Mesendoderm (in vitro differentiated cells): ENCODE measurements at regions not wholly inside any gene's neighbourhood (a gene's known extent, or its start where the extent isn't known, plus 50 kb on each side); places are given as distances from the start of the nearest gene placed in this dataset.

Source experiments
- DNase-seq: peaks from one replicate; pipeline ENCODE4 v3.0.0; 2013
- H2AK5ac ChIP-seq: 2 replicates; pipeline ENCODE4 v1.6.1; 2013; ENCODE audit warnings: low read length, inconsistent platforms
- H2BK120ac ChIP-seq: 2 replicates; pipeline ENCODE4 v1.6.1; 2013; ENCODE audit warnings: low read depth, mild to moderate bottlenecking, low read length, moderate library complexity, mixed read lengths
- H2BK15ac ChIP-seq: replicated peaks from 2 replicates; pipeline ENCODE4 v1.6.1; 2013; ENCODE audit warnings: low read depth, mild to moderate bottlenecking, moderate library complexity
- H2BK5ac ChIP-seq: 2 replicates; pipeline ENCODE4 v1.6.1; 2013; ENCODE audit warnings: low read length, inconsistent platforms
- H3K18ac ChIP-seq: 2 replicates; pipeline ENCODE4 v1.6.1; 2013; ENCODE audit warnings: mild to moderate bottlenecking, low read length, mixed read lengths
- H3K23ac ChIP-seq: one replicate; pipeline ENCODE4 v1.6.1; 2013; ENCODE audit warnings: low read length
- H3K27ac ChIP-seq: 2 replicates; pipeline ENCODE4 v1.5.1; 2013; ENCODE audit warnings: low read depth, mild to moderate bottlenecking, inconsistent platforms, low read length, moderate library complexity
- H3K27me3 ChIP-seq: 2 replicates; pipeline ENCODE4 v1.6.1; 2013; ENCODE audit warnings: low read length, control low read depth, mild to moderate bottlenecking, inconsistent platforms; ENCODE audit not compliant: insufficient read depth, poor library complexity
- H3K36me3 ChIP-seq: 2 replicates; pipeline ENCODE4 v1.6.1; 2013; ENCODE audit warnings: low read length, inconsistent platforms; ENCODE audit not compliant: control insufficient read depth, insufficient read depth
- H3K4ac ChIP-seq: one replicate; pipeline ENCODE4 v1.6.1; 2013; ENCODE audit warnings: low read depth, mild to moderate bottlenecking, low read length, moderate library complexity
- H3K4me1 ChIP-seq: 2 replicates; pipeline ENCODE4 v1.6.1; 2013; ENCODE audit warnings: low read depth, low read length, inconsistent platforms; ENCODE audit not compliant: control insufficient read depth
- H3K4me2 ChIP-seq: 2 replicates; pipeline ENCODE4 v1.6.1; 2013; ENCODE audit warnings: low read length
- H3K4me3 ChIP-seq: 2 replicates; pipeline ENCODE4 v1.5.1; 2013; ENCODE audit warnings: mild to moderate bottlenecking, low read length
- H3K56ac ChIP-seq: one replicate; pipeline ENCODE4 v1.6.1; 2013; ENCODE audit warnings: low read length
- H3K79me1 ChIP-seq: 2 replicates; pipeline ENCODE4 v1.6.1; 2013; ENCODE audit warnings: low read length, inconsistent platforms
- H3K79me2 ChIP-seq: 2 replicates; pipeline ENCODE4 v1.6.1; 2013; ENCODE audit warnings: mild to moderate bottlenecking, low read length; ENCODE audit not compliant: control insufficient read depth, insufficient read depth
- H3K9ac ChIP-seq: 2 replicates; pipeline ENCODE4 v1.6.1; 2013; ENCODE audit warnings: low read length, inconsistent platforms
- H4K5ac ChIP-seq: one replicate; pipeline ENCODE4 v1.6.1; 2013; ENCODE audit warnings: low read length
- H4K8ac ChIP-seq: one replicate; pipeline ENCODE4 v1.6.1; 2013; ENCODE audit warnings: low read depth, mild to moderate bottlenecking, control low read depth, low read length, moderate library complexity
- WGBS: extraction: QIAGEN DNeasy Blood & Tissue Kit; methylation state at CpG from one replicate; pipeline ENCODE4 v1.1.7; 2013; ENCODE audit warnings: low lambda C conversion rate, missing lambda C conversion rate; ENCODE audit not compliant: insufficient coverage; ENCODE audit errors: extremely low coverage; 5-methylcytosine and 5-hydroxymethylcytosine counted together

GRCh38 chr1:30509670-30510069, 213.7 kb downstream of the MATN1 start:
- no peak overlapping the region for H3K4ac ChIP-seq
- H2BK5ac ChIP-seq = no peak overlapping the region
- H3K79me2 ChIP-seq = no peaks in the 10 kb centered on the region
- no peak overlapping the region for H3K18ac ChIP-seq
- no peak overlapping the region for H3K4me3 ChIP-seq
- no peak overlapping the region for H4K5ac ChIP-seq
- no peak overlapping the region for H3K56ac ChIP-seq
- H3K4me2 ChIP-seq = no peak overlapping the region
- H3K4me1 ChIP-seq = peaks cover 3% of the 10 kb centered on the region
- no peak overlapping the region for H3K27ac ChIP-seq
- no peaks in the 10 kb centered on the region for H3K27me3 ChIP-seq
- H3K36me3 ChIP-seq = no peaks in the 10 kb centered on the region
- no peak overlapping the region for H3K23ac ChIP-seq
- H2AK5ac ChIP-seq = no peak overlapping the region
- no peak overlapping the region for H4K8ac ChIP-seq
- no peak overlapping the region for H3K9ac ChIP-seq
- no peaks in the 10 kb centered on the region for H3K79me1 ChIP-seq
- no peak overlapping the region for H2BK15ac ChIP-seq
- no peak overlapping the region for H2BK120ac ChIP-seq
- WGBS = no CpG with 5 or more reads among the region's 1 CpG
- DNase-seq = no peak

- H3K36me3 ChIP-seq = no peaks in the 10 kb centered on the region
- no peak overlapping the region for H3K27ac ChIP-seq
- H3K18ac ChIP-seq = no peak overlapping the region
- no peak overlapping the region for H3K4me3 ChIP-seq
- peaks cover 3% of the 10 kb centered on the region for H3K4me1 ChIP-seq
- H3K79me1 ChIP-seq = no peaks in the 10 kb centered on the region
- no peaks in the 10 kb centered on the region for H3K79me2 ChIP-seq
- no CpG with 5 or more reads among the region's 12 CpGs for WGBS
- H2BK15ac ChIP-seq = no peak overlapping the region
- no peak overlapping the region for H3K4ac ChIP-seq
- H3K23ac ChIP-seq = no peak overlapping the region
- H3K4me2 ChIP-seq = no peak overlapping the region
- no peak overlapping the region for H4K5ac ChIP-seq
- H3K56ac ChIP-seq = no peak overlapping the region
- H4K8ac ChIP-seq = no peak overlapping the region
- no peak overlapping the region for H2AK5ac ChIP-seq
- DNase-seq = no peak
- no peaks in the 10 kb centered on the region for H3K27me3 ChIP-seq
- H2BK120ac ChIP-seq = no peak overlapping the region
- no peak overlapping the region for H2BK5ac ChIP-seq
- H3K9ac ChIP-seq = no peak overlapping the region
These were observed 214.8 kb downstream of the MATN1 start for GRCh38 chr1:30508611-30509010.

GRCh38 chr1:30508175-30508448, 215.3 kb downstream of the MATN1 start:
- H3K23ac ChIP-seq = no peak overlapping the region
- H4K8ac ChIP-seq = no peak overlapping the region
- H3K79me2 ChIP-seq = no peaks in the 10 kb centered on the region
- H3K4me1 ChIP-seq = peaks cover 3% of the 10 kb centered on the region
- H2BK120ac ChIP-seq = no peak overlapping the region
- no peak overlapping the region for H2BK5ac ChIP-seq
- no peak overlapping the region for H3K18ac ChIP-seq
- no peak for DNase-seq
- H3K36me3 ChIP-seq = no peaks in the 10 kb centered on the region
- no peaks in the 10 kb centered on the region for H3K27me3 ChIP-seq
- no peak overlapping the region for H3K27ac ChIP-seq
- H3K56ac ChIP-seq = no peak overlapping the region
- no peak overlapping the region for H3K4me2 ChIP-seq
- no CpG with 5 or more reads among the region's 3 CpGs for WGBS
- H2AK5ac ChIP-seq = no peak overlapping the region
- H3K4ac ChIP-seq = no peak overlapping the region
- H3K9ac ChIP-seq = no peak overlapping the region
- no peak overlapping the region for H3K4me3 ChIP-seq
- no peak overlapping the region for H2BK15ac ChIP-seq
- H4K5ac ChIP-seq = no peak overlapping the region
- no peaks in the 10 kb centered on the region for H3K79me1 ChIP-seq

GRCh38 chr1:30507401-30508174, 215.8 kb downstream of the MATN1 start:
- Histone ChIP-seq H2BK5ac (no peak overlapping the region), H2BK15ac (no peak overlapping the region), H4K8ac (no peak overlapping the region), H4K5ac (no peak overlapping the region), H3K23ac (no peak overlapping the region), H3K4ac (no peak overlapping the region), H3K4me3 (no peak overlapping the region), H3K27me3 (no peaks in the 10 kb centered on the region), H2BK120ac (no peak overlapping the region), H3K27ac (no peak overlapping the region), H3K79me1 (no peaks in the 10 kb centered on the region), H3K36me3 (no peaks in the 10 kb centered on the region), H3K4me1 (peaks cover 3% of the 10 kb centered on the region), H3K9ac (no peak overlapping the region), H3K79me2 (no peaks in the 10 kb centered on the region), H3K18ac (no peak overlapping the region), H3K56ac (no peak overlapping the region), H2AK5ac (no peak overlapping the region), H3K4me2 (no peak overlapping the region)
- no peak for DNase-seq
- WGBS = no CpG with 5 or more reads among the region's 11 CpGs

GRCh38 chr1:30507016-30507312, 216.4 kb downstream of the MATN1 start:
- H3K18ac ChIP-seq = no peak overlapping the region
- H3K4me2 ChIP-seq = no peak overlapping the region
- DNase-seq = no peak
- no peak overlapping the region for H3K9ac ChIP-seq
- no CpG with 5 or more reads among the region's 2 CpGs for WGBS
- no peaks in the 10 kb centered on the region for H3K27me3 ChIP-seq
- no peak overlapping the region for H4K5ac ChIP-seq
- H2AK5ac ChIP-seq = no peak overlapping the region
- H3K79me1 ChIP-seq = no peaks in the 10 kb centered on the region
- H3K56ac ChIP-seq = no peak overlapping the region
- H3K4me3 ChIP-seq = no peak overlapping the region
- H2BK15ac ChIP-seq = no peak overlapping the region
- H4K8ac ChIP-seq = no peak overlapping the region
- no peaks in the 10 kb centered on the region for H3K36me3 ChIP-seq
- H3K4me1 ChIP-seq = no peaks in the 10 kb centered on the region
- no peak overlapping the region for H2BK5ac ChIP-seq
- no peaks in the 10 kb centered on the region for H3K79me2 ChIP-seq
- H3K27ac ChIP-seq = no peak overlapping the region
- H2BK120ac ChIP-seq = no peak overlapping the region
- no peak overlapping the region for H3K23ac ChIP-seq
- no peak overlapping the region for H3K4ac ChIP-seq

- Histone ChIP-seq H3K18ac (no peak overlapping the region), H4K5ac (no peak overlapping the region), H2AK5ac (no peak overlapping the region), H3K27me3 (no peaks in the 10 kb centered on the region), H2BK120ac (no peak overlapping the region), H3K4me2 (no peak overlapping the region), H2BK5ac (no peak overlapping the region), H3K79me1 (no peaks in the 10 kb centered on the region), H3K79me2 (no peaks in the 10 kb centered on the region), H3K27ac (no peak overlapping the region), H3K36me3 (no peaks in the 10 kb centered on the region), H3K4me1 (no peaks in the 10 kb centered on the region), H3K56ac (no peak overlapping the region), H3K4me3 (no peak overlapping the region), H4K8ac (no peak overlapping the region), H3K4ac (no peak overlapping the region), H2BK15ac (no peak overlapping the region), H3K9ac (no peak overlapping the region), H3K23ac (no peak overlapping the region)
- no peak for DNase-seq
- WGBS = no CpG with 5 or more reads among the region's 10 CpGs
These were observed 216.9 kb downstream of the MATN1 start for GRCh38 chr1:30506291-30507015.
